ENCODE measurements at regions not wholly inside any gene's neighbourhood (a gene's known extent, or its start where the extent isn't known, plus 50 kb on each side); places are given as distances from the start of the nearest gene placed in this dataset.

- no peak for TF ChIP-seq HDGF (IDR thresholded peaks at IDR 0.05)
- no peak for TF ChIP-seq SMC3 (IDR thresholded peaks at IDR 0.05; ENCODE audit: borderline replicate concordance, low read length)
- TF ChIP-seq POU2F2 (IDR thresholded peaks at IDR 0.05; ENCODE audit: borderline replicate concordance, low read depth, low read length): no peak
- no peak for TF ChIP-seq TARDBP (IDR thresholded peaks at IDR 0.05; ENCODE audit: borderline replicate concordance)
- no peak for TF ChIP-seq GABPA (IDR thresholded peaks at IDR 0.05; ENCODE audit: low read depth)
- no peak for TF ChIP-seq SIN3A (IDR thresholded peaks at IDR 0.05; ENCODE audit: low read depth, low read length)
- TF ChIP-seq FOXM1 (IDR thresholded peaks at IDR 0.05; ENCODE audit: low read depth, low read length): no peak
- no peak for TF ChIP-seq ZNF274 (IDR thresholded peaks at IDR 0.05; ENCODE audit: insufficient read depth, insufficient read length)
- no peak for TF ChIP-seq POLR2AphosphoS2 (IDR thresholded peaks at IDR 0.05; ENCODE audit: low read depth, low read length)
These were observed 254.9 kb upstream of the NCKAP5 start for GRCh38 chr2:133823226-133823550.

All from GM12878 (cell line).